ENCODE measurements at regions not wholly inside any gene's neighbourhood (a gene's known extent, or its start where the extent isn't known, plus 50 kb on each side); places are given as distances from the start of the nearest gene placed in this dataset.
"Not testable (repeated sequence)": the region's sequence is repeated elsewhere in the genome, so short reads cannot be mapped to it uniquely, and the experiment has no call there.

- TF ChIP-seq, protein P1, sequence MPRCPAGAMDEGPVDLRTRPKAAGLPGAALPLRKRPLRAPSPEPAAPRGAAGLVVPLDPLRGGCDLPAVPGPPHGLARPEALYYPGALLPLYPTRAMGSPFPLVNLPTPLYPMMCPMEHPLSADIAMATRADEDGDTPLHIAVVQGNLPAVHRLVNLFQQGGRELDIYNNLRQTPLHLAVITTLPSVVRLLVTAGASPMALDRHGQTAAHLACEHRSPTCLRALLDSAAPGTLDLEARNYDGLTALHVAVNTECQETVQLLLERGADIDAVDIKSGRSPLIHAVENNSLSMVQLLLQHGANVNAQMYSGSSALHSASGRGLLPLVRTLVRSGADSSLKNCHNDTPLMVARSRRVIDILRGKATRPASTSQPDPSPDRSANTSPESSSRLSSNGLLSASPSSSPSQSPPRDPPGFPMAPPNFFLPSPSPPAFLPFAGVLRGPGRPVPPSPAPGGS (IDR thresholded peaks at IDR 0.05) = no peak
- TF ChIP-seq E2F6 (IDR thresholded peaks at IDR 0.05; ENCODE audit: borderline replicate concordance, low read depth) (no peak), HOXA7 (CRISPR knock-in tag; IDR thresholded peaks at IDR 0.05) (no peak)
These were observed 142.0 kb upstream of the ATP2B2 start (continued) for GRCh38 chr3:10647376-10647775.

DNA sequence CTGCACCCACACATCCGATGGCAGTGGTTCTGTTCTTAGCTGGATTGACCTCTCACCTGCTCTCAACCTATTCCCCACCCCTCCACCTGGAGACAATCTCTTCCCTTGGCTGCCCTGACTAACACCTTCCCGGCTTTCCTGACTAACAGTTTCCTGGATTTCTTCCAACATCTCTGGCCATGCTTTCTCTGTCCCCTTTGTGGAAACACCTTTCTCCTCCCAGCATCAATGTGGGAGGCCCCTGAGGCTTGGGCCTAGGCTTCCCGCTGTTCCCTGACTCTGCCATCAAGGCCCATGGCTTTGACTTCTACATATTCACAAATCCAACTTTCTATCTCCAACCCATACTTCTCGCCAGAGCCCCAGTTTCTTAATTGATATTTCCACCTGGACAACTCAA lies 142.8 kb upstream of the ATP2B2 start:
- POLR2A ChIA-PET = no interaction called here
- no peaks in the 10 kb centered on the region for H3K9me3 ChIP-seq
- H3K4me2 ChIP-seq = no peak overlapping the region
- FAIRE-seq = no peak
- no peak overlapping the region for H3K27ac ChIP-seq
- H3K4me3 ChIP-seq = no peak overlapping the region
- H3K4me1 ChIP-seq = no peaks in the 10 kb centered on the region
- CTCF ChIA-PET = no interaction called here
- no peak for ATAC-seq
- WGBS (ENCODE audit: missing lambda C conversion rate) = 3% methylated on average over 4 of the region's 4 CpGs
- TF ChIP-seq RAD21 (conservative IDR thresholded peaks at IDR 0.05 in 1 of 2, IDR thresholded peaks at IDR 0.05 in 1 of 2) = no peak
- no peak for TF ChIP-seq USF2 (IDR thresholded peaks at IDR 0.05)
- DNase-seq (ENCODE audit: low read depth in 1 of 2, low spot score in 1 of 2) = no peak

DNA sequence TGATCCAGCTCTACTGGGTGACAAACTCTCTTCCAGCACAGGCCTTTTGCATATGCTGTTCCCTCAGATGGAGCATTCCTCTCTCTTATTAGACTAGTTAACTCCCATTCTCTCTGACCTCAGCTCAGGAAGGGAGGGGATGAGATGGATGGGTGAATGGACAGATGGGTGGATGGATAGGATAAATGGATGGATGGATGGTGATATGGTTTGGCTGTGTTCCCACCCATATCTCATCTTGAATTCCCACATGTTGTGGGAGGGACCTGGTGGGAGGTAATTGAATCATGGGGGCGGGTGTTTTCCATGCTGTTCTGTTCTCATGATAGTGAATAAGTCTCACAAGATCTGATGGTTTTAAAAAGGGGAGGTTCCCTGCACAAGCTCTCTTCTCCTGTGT lies 144.1 kb upstream of the ATP2B2 start:
- 12% methylated on average over 1 of the region's 1 CpG for WGBS (ENCODE audit: missing lambda C conversion rate)
- ATAC-seq; H3K27ac ChIP-seq; H3K4me2 ChIP-seq; H3K4me1 ChIP-seq; FAIRE-seq; CTCF ChIA-PET; H3K9me3 ChIP-seq; POLR2A ChIA-PET; H3K4me3 ChIP-seq; DNase-seq (ENCODE audit: low read depth in 1 of 2, low spot score in 1 of 2): not testable (repeated sequence)

DNA sequence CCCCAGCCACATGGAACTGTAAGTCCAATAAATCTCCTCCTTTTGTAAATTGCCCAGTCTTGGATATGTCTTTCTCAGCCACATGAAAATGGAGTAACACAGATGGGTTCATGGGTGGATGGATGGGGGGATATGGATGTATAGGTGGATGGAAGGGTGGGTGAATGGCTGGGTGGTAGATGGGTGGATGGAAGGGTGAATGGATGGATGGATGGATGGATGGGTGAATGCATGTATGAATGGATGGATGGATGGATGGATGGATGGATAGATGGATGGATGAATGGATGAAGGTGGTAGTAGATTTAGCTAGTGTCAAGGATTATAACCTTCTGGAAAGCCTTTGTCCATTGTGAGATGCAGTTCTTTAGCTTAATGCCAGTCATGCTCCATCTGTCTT lies 146.1 kb upstream of the ATP2B2 start:
- Histone ChIP-seq H3K4me1 (no peaks in the 10 kb centered on the region), H3K4me2 (no peak overlapping the region), H3K27ac (no peak overlapping the region), H3K9me3 (no peaks in the 10 kb centered on the region), H3K4me3 (no peak overlapping the region)
- FAIRE-seq (no peak), DNase-seq (ENCODE audit: low read depth in 1 of 2, low spot score in 1 of 2) (no peak), ATAC-seq (no peak)
- CTCF ChIA-PET = interaction anchor here (1.1 kb wide), 1 partner anchor 87 kb away, joined by 3 read pairs; no protein-coding TSS in a partner anchor
- TF ChIP-seq HEYL (CRISPR knock-in tag; IDR thresholded peaks at IDR 0.05) (no peak), SREBF2 (IDR thresholded peaks at IDR 0.05) (no peak), USF2 (IDR thresholded peaks at IDR 0.05) (no peak), REST (IDR thresholded peaks at IDR 0.05) (no peak), CBX2 (IDR thresholded peaks at IDR 0.05; ENCODE audit: borderline replicate concordance, low read depth) (no peak), TFCP2L1 (CRISPR knock-in tag; IDR thresholded peaks at IDR 0.05) (no peak), RARB (CRISPR knock-in tag; IDR thresholded peaks at IDR 0.05) (no peak), POLR2AphosphoS2 (conservative IDR thresholded peaks at IDR 0.05; ENCODE audit: low read length) (no peak)
- POLR2A ChIA-PET = no interaction called here
